Pancreas (tissue), 10 donors: ENCODE measurements at regions not wholly inside any gene's neighbourhood (a gene's known extent, or its start where the extent isn't known, plus 50 kb on each side); places are given as distances from the start of the nearest gene placed in this dataset.

Source experiments
- ATAC-seq, 4 donors: fragments of 200-7000 bp; cut with Tn5 transposase; one replicate each; pipeline versions ENCODE4 v1.8.0 to v1.9.1; 2020; ENCODE audit warnings: mild to moderate bottlenecking in 4 of 4, moderate library complexity in 4 of 4
- DNase-seq, 6 donors: peaks; one replicate each; pipeline ENCODE4 v3.0.0-alpha.2; 2020
- FAIRE-seq: peaks from 2 replicates; lab custom pipeline; 2012; peaks lifted over from hg19 to GRCh38; lab: Jason Lieb, UNC
- H3K27ac ChIP-seq, 4 donors: fragments of 200-600 bp; sonication (generic); 1 replicate in 3 of 4; 2 replicates in 1 of 4; pipeline versions ENCODE4 v1.5.0 to v1.8.0; 2020
- H3K27me3 ChIP-seq, 4 donors: fragments of 200-600 bp; one replicate each; pipeline ENCODE4 v1.8.0; 2021
- H3K36me3 ChIP-seq, 3 donors: fragments of 200-600 bp; sonication (generic) in 1 of 3; one replicate each; pipeline versions ENCODE4 v1.5.0 to v1.8.0; 2020 to 2021
- H3K4me1 ChIP-seq, 3 donors: fragments of 200-600 bp; one replicate each; pipeline ENCODE4 v1.8.0; 2021
- H3K4me3 ChIP-seq, 4 donors: fragments of 200-600 bp; sonication (generic) in 2 of 4; one replicate each; pipeline versions ENCODE4 v1.5.0 to v1.8.0; 2020 to 2021
- H3K9me3 ChIP-seq, 4 donors: fragments of 200-600 bp; one replicate each; pipeline ENCODE4 v1.8.0; 2021
- WGBS, 2 donors: extraction: QIAGEN DNeasy Blood & Tissue Kit; methylation state at CpG; one replicate each; pipeline ENCODE4 v1.1.7; 2013; 5-methylcytosine and 5-hydroxymethylcytosine counted together
- intact Hi-C, 3 donors: fragments of 100-400 bp; cut with DNase I; formaldehyde crosslinking; loops; one replicate each; pipeline versions ENCODE4 v1.11.1 to v1.14.2; 2022
- TF ChIP-seq, protein P1 (sequence below), 4 donors: fragments of 200-600 bp; sonication (generic) in 3 of 4; IDR thresholded peaks; one replicate each; pipeline versions ENCODE4 v1.5.0 to v1.8.0; 2021; ENCODE audit warnings: antibody characterized with exemption in 4 of 4
- donor health status: healthy with polysubstance abuse.
- donor health status: DM: no; HTN: no; CAD: no; lungs with moderate emphysema.
- donor health status: DM: no; HTN: no; CAD: no.
- donor health status: control.
- donor health status: control.
- donor health status: Bipolar disorder and iron deficiency.
- donor health status: DM: yes; HTN: yes; CAD: no.
- donor health status: DM: no; HTN: no; CAD: no.
- donor health status: DM: no; HTN: no; CAD: no.
- donor health status: DM: yes; HTN: yes; CAD: no.

- ATAC-seq: no peak
- Histone ChIP-seq H3K27me3 (no peaks in the 10 kb centered on the region), H3K36me3 (no peaks in the 10 kb centered on the region), H3K9me3 (no peaks in the 10 kb centered on the region), H3K4me3 (no peak overlapping the region), H3K27ac (no peak overlapping the region), H3K4me1 (no peaks in the 10 kb centered on the region)
- no peak for FAIRE-seq
- intact Hi-C loops: no loop called here
- 78 to 87% methylated on average over 26 of the region's 26 CpGs for WGBS, 2 donors
- peak in 1 of 6 donors; percentile 69 for DNase-seq
- TF ChIP-seq, protein P1, sequence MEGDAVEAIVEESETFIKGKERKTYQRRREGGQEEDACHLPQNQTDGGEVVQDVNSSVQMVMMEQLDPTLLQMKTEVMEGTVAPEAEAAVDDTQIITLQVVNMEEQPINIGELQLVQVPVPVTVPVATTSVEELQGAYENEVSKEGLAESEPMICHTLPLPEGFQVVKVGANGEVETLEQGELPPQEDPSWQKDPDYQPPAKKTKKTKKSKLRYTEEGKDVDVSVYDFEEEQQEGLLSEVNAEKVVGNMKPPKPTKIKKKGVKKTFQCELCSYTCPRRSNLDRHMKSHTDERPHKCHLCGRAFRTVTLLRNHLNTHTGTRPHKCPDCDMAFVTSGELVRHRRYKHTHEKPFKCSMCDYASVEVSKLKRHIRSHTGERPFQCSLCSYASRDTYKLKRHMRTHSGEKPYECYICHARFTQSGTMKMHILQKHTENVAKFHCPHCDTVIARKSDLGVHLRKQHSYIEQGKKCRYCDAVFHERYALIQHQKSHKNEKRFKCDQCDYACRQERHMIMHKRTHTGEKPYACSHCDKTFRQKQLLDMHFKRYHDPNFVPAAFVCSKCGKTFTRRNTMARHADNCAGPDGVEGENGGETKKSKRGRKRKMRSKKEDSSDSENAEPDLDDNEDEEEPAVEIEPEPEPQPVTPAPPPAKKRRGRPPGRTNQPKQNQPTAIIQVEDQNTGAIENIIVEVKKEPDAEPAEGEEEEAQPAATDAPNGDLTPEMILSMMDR (IDR thresholded peaks at IDR 0.05): no peak
Measured at GRCh38 chr22:23397008-23397612, 183.0 kb downstream of the IGLL1 start.

DNA sequence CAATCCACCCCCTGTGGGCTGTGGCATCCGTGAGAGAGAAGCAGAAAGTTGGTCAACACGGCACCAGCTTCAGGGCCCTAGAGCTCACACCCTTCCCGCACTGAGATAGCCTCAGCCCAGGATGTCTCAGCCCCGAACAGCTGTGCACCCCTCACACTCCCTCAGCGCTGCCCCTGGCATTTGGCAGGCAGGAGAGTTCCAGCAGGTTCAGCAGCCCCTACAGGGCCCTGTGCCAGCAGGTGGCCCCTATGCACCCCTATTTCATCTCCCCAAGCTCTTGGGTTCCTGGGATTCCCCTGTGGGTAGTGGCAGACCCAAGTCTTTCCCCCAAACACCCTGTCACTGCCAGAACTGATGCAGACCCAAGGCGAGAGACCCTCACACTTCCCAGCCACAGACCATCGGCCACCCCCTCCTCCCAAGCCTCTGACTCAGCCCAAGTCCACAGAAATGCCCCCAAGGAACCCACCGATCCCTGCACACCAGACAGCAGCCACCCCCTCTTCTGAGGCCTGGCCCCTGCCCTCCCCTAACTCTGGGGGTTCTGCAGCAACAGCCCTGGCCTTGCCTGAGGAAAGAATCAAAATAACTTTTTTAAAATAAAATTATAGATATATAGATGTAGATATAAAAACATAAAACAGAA lies 183.6 kb downstream of the IGLL1 start:
- Histone ChIP-seq H3K9me3 (no peaks in the 10 kb centered on the region), H3K27me3 (no peaks in the 10 kb centered on the region), H3K4me1 (no peaks in the 10 kb centered on the region), H3K4me3 (no peak overlapping the region), H3K36me3 (no peaks in the 10 kb centered on the region), H3K27ac (no peak overlapping the region)
- no peak for FAIRE-seq
- TF ChIP-seq, protein P1 (IDR thresholded peaks at IDR 0.05): no peak
- DNase-seq: peak in 3 of 6 donors; percentile 7 to 31 (median 30)
- intact Hi-C loops: no loop called here
- 64 to 73% methylated on average over 8 of the region's 8 CpGs for WGBS, 2 donors
- no peak for ATAC-seq

DNA sequence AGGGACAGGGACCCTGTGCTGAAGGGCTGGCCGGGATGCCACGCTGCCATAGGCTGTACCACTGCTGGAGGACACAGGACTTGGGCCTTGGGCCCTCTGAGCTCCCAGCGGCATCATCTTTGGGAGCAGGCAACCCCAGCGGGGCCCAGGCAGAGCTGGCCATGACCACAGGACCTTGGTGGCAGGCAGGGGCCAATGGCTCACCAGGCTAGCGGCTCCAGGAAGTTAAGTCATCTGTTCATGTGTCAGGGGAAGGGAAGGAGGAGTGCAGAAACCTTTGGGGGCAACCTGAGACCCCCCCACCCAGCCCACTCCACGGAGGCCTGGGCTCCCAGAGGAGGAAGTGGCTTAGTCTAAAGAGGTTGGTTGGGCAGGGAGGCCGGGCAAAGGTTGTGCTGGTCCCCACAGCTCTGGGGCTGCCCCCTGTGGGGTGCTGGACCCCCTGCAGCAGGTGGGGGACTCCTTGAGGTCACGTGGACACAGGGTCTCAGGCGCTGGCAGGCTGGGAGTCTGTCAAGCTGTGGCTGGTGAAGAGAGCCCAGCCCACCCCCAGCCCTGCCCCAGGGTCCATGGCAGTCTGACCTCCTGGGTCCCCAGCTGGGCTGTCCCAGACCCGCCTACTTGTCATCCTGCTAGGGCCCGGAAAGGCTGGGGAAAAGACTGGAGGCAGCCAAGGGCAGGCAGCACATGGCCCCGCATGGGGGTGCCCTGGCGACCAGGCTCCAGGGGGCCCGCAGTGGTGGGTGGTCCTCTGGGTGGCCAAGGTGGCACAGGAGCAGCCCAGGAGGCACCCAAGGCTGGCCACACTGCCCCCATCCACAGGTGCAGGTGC lies 184.3 kb downstream of the IGLL1 start:
- intact Hi-C loops: no loop called here
- FAIRE-seq: no peak
- no peaks in the 10 kb centered on the region for H3K4me1 ChIP-seq
- peak in 2 of 6 donors; percentile 47 to 56 for DNase-seq
- H3K4me3 ChIP-seq: no peak overlapping the region
- ATAC-seq: no peak
- H3K27me3 ChIP-seq: no peaks in the 10 kb centered on the region
- TF ChIP-seq, protein P1 (IDR thresholded peaks at IDR 0.05): no peak
- H3K36me3 ChIP-seq: no peaks in the 10 kb centered on the region
- WGBS, 2 donors: 77 to 81% methylated on average over 13 to 14 of the region's 14 CpGs
- H3K9me3 ChIP-seq: no peaks in the 10 kb centered on the region
- H3K27ac ChIP-seq: no peak overlapping the region

DNA sequence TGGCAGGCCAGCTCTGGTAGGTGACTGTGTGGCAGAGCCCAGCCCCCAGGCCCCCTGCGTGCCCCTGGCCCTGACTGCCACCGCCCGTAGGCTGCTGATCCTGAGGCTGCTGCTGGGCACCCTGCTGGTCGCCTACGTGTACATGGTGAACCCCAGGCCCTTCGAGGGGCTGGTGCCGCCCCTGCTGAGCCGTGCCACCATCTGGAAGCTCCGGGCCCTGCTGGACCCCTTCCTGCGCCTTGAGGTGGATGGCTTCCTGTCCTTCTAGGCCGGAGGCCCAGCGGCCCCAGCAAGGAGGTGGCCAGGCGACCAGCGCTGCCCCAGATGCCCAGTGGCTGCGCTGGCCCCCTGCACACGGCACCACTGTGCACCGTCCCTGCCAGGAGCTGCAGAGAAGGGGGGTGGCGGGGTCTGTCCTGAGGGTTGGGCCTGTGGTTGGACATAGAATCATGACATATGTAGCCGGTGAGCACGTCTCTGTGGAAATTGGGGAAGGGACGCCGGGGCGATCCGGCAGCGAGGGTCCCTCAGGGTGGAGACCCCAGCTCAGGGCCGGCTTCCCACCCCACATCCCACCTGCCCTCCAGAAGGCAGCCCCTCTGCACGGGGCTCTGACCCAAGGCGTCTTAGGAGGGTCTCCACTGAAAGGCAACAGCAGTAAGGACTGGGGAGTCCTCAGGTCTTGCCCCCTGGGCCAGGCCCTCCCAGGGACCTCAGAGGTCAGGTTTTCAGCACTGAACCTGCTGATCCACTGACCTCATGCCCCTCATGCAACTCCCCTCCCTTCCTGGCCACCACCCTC lies 185.4 kb downstream of the IGLL1 start:
- Histone ChIP-seq H3K4me1 (no peaks in the 10 kb centered on the region), H3K27me3 (no peaks in the 10 kb centered on the region), H3K9me3 (no peaks in the 10 kb centered on the region), H3K4me3 (no peak overlapping the region), H3K36me3 (no peaks in the 10 kb centered on the region), H3K27ac (no peak overlapping the region)
- 81 to 95% methylated on average over 25 to 28 of the region's 28 CpGs for WGBS, 2 donors
- no peak for ATAC-seq
- FAIRE-seq: no peak
- TF ChIP-seq, protein P1 (IDR thresholded peaks at IDR 0.05): no peak
- peak in 2 of 6 donors; percentile 47 to 62 for DNase-seq
- intact Hi-C loops: no loop called here
